ENCODE measurements at regions not wholly inside any gene's neighbourhood (a gene's known extent, or its start where the extent isn't known, plus 50 kb on each side); places are given as distances from the start of the nearest gene placed in this dataset.

DNA sequence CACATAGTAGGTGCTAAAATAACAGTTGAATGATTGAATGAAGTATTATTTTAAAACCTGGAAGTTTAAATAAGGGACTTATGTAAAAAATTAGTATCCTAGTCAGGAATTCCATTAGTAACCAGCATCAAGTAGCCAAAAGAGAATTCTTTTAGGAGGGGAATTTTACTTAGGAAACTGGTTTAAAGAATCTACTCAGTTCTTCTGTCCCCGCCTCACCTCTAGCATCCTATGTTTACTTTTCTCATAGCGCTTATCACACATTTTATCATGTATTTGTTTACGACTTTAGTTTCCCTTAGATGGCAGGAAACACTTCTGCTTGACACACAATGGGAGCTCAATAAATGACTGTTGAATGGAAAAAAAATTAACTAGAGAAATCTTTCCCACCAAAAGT, 229.0 kb downstream of the KLF5 start:
- H3K4me3 ChIP-seq (ENCODE audit: low read depth, low read length) = no peak overlapping the region
- H3K27ac ChIP-seq (ENCODE audit: extremely low read depth, low read depth, low read length) = no peak overlapping the region
- ChIA-PET POLR2A (no interaction called here), CTCF (interaction anchor here (0.7 kb wide), 1 partner anchor 1806 kb away, joined by 3 read pairs; no protein-coding TSS in a partner anchor)
- no peaks in the 10 kb centered on the region for H3K4me1 ChIP-seq (ENCODE audit: control insufficient read depth, insufficient read depth, low read length)
- TF ChIP-seq TRIM28 (IDR thresholded peaks at IDR 0.05; ENCODE audit: borderline replicate concordance, low read length) (0 out of 2 replicates have a peak, but pooled peaks have one; percentile 34), HOXC10 (CRISPR knock-in tag; IDR thresholded peaks at IDR 0.05) (no peak)
- no peaks in the 10 kb centered on the region for H3K9me3 ChIP-seq (ENCODE audit: control insufficient read depth, insufficient read depth, low read depth, low read length)
- no peaks in the 10 kb centered on the region for H3K36me3 ChIP-seq (ENCODE audit: control insufficient read depth in 2 of 2, insufficient read depth in 1 of 2, low read length in 2 of 2)

DNA sequence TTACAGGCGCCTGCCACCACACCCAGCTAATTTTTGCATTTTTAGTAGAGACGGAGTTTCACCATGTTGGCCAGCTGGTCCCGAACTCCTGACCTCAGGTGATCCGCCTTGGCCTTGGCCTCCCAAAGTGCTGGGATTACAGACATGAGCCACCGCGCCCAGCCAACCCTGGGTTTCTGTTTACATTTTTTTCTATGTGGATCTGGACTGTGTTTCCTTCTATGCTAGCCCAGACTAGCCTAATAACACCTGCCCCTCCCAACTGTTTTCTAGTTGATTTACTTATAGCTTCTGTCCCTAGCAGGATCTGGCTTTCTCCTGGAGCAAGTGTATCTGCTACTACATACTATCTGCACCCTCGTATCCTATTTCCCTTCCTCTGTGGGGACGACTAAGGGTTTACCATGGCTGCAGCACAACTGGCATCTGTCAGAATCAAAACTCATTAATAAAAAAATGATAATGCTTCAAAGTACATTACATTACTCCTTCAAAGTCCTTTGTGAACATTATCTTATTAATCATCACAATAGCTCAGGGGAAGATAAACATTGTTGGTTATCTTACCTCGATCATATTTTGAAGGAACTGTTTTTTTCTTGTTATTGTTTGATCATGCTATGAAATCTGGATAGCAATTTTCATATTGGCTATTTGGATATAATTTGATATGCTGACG, 228.3 kb downstream of the KLF5 start:
- no peaks in the 10 kb centered on the region for H3K36me3 ChIP-seq (ENCODE audit: control insufficient read depth in 2 of 2, insufficient read depth in 1 of 2, low read length in 2 of 2)
- POLR2A ChIA-PET = no interaction called here
- TF ChIP-seq ZNF529 (tag by site-specific recombination; IDR thresholded peaks at IDR 0.05; ENCODE audit: insufficient replicate concordance) = no peak
- H3K4me1 ChIP-seq (ENCODE audit: control insufficient read depth, insufficient read depth, low read length) = no peaks in the 10 kb centered on the region
- H3K4me3 ChIP-seq (ENCODE audit: low read depth, low read length) = no peak overlapping the region
- CTCF ChIA-PET = no interaction called here
- H3K27ac ChIP-seq (ENCODE audit: extremely low read depth, low read depth, low read length) = no peak overlapping the region
- no peaks in the 10 kb centered on the region for H3K9me3 ChIP-seq (ENCODE audit: control insufficient read depth, insufficient read depth, low read depth, low read length)

DNA sequence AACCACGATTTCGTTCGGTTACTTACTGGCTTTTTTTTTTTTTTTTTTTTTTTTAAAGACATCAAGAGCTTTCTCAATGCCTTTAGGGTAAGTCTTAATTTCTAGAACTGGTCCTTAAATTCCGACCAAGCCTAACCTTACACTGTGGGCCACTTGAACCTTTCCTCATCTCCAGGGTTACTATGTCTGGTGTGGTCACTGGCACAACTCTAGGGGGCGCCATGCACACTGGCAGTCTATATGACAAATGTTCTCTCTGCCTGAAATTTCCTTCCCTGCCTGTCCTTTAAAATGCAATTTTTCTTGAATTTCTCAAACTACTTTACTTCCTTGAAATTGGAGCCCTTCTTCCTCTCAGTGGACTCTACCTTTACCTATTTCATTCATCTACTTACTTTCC, 227.4 kb downstream of the KLF5 start:
- TF ChIP-seq, protein P1, sequence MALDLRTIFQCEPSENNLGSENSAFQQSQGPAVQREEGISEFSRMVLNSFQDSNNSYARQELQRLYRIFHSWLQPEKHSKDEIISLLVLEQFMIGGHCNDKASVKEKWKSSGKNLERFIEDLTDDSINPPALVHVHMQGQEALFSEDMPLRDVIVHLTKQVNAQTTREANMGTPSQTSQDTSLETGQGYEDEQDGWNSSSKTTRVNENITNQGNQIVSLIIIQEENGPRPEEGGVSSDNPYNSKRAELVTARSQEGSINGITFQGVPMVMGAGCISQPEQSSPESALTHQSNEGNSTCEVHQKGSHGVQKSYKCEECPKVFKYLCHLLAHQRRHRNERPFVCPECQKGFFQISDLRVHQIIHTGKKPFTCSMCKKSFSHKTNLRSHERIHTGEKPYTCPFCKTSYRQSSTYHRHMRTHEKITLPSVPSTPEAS (tag by site-specific recombination; IDR thresholded peaks at IDR 0.05) = no peak
- TF ChIP-seq ZNF341 (tag by site-specific recombination; IDR thresholded peaks at IDR 0.05; ENCODE audit: low read depth) (no peak), ZNF621 (tag by site-specific recombination; IDR thresholded peaks at IDR 0.05) (no peak), ZNF19 (tag by site-specific recombination; IDR thresholded peaks at IDR 0.05; ENCODE audit: low read depth) (no peak), ZFP41 (tag by site-specific recombination; IDR thresholded peaks at IDR 0.05; ENCODE audit: borderline replicate concordance) (no peak), ZNF585B (tag by site-specific recombination; IDR thresholded peaks at IDR 0.05) (no peak), ZNF426 (tag by site-specific recombination; IDR thresholded peaks at IDR 0.05) (no peak), ZNF221 (tag by site-specific recombination; IDR thresholded peaks at IDR 0.05; ENCODE audit: borderline replicate concordance) (no peak)
- TF ChIP-seq, protein P2, sequence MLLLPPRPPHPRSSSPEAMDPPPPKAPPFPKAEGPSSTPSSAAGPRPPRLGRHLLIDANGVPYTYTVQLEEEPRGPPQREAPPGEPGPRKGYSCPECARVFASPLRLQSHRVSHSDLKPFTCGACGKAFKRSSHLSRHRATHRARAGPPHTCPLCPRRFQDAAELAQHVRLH (tag by site-specific recombination; IDR thresholded peaks at IDR 0.05) = no peak
- Histone ChIP-seq H3K36me3 (ENCODE audit: control insufficient read depth in 2 of 2, insufficient read depth in 1 of 2, low read length in 2 of 2) (no peaks in the 10 kb centered on the region), H3K4me1 (ENCODE audit: control insufficient read depth, insufficient read depth, low read length) (no peaks in the 10 kb centered on the region), H3K9me3 (ENCODE audit: control insufficient read depth, insufficient read depth, low read depth, low read length) (no peaks in the 10 kb centered on the region), H3K27ac (ENCODE audit: extremely low read depth, low read depth, low read length) (no peak overlapping the region), H3K4me3 (ENCODE audit: low read depth, low read length) (no peak overlapping the region)
- ChIA-PET CTCF (no interaction called here), POLR2A (no interaction called here)

DNA sequence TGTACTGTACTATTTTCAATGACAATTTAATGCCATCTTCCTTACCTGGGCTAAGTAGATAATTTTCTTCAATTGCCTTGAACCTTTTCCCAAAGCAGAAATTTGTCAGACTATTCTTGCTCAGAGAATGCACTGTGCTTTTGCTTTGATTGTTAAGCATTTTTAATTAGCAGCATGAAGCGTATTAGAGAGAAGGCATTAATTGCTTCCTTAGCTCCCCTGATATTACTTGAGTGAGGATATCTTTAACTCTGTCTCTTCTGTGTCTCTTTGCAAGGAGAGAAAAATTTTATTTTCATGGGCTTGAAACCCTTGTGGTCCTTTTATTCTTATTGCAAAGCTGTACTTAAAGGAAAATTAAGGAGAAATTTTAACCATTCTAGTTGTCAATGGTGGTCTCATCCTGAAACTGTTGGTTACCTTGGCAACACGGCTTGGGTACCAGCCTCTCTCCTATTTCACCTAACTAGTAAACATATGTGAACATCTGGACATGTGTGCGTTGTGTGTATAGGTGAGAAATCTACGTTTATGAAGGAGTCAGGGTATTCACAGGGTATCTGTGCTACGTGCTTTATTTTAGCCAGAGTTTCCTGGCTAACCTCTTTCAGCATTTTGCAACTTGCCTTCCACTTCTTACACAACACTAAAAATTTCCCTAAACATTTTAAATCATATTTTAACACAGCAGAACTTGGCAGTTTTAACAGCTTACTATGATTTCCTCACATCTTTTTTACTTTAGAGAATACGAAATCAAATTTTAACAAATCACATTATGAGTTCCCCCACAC, 225.5 kb downstream of the KLF5 start:
- Histone ChIP-seq H3K36me3 (ENCODE audit: control insufficient read depth in 2 of 2, insufficient read depth in 1 of 2, low read length in 2 of 2) (no peaks in the 10 kb centered on the region), H3K9me3 (ENCODE audit: control insufficient read depth, insufficient read depth, low read depth, low read length) (no peaks in the 10 kb centered on the region), H3K4me3 (ENCODE audit: low read depth, low read length) (no peak overlapping the region), H3K27ac (ENCODE audit: extremely low read depth, low read depth, low read length) (no peak overlapping the region), H3K4me1 (ENCODE audit: control insufficient read depth, insufficient read depth, low read length) (no peaks in the 10 kb centered on the region)
- POLR2A ChIA-PET = no interaction called here
- TF ChIP-seq, protein P3, sequence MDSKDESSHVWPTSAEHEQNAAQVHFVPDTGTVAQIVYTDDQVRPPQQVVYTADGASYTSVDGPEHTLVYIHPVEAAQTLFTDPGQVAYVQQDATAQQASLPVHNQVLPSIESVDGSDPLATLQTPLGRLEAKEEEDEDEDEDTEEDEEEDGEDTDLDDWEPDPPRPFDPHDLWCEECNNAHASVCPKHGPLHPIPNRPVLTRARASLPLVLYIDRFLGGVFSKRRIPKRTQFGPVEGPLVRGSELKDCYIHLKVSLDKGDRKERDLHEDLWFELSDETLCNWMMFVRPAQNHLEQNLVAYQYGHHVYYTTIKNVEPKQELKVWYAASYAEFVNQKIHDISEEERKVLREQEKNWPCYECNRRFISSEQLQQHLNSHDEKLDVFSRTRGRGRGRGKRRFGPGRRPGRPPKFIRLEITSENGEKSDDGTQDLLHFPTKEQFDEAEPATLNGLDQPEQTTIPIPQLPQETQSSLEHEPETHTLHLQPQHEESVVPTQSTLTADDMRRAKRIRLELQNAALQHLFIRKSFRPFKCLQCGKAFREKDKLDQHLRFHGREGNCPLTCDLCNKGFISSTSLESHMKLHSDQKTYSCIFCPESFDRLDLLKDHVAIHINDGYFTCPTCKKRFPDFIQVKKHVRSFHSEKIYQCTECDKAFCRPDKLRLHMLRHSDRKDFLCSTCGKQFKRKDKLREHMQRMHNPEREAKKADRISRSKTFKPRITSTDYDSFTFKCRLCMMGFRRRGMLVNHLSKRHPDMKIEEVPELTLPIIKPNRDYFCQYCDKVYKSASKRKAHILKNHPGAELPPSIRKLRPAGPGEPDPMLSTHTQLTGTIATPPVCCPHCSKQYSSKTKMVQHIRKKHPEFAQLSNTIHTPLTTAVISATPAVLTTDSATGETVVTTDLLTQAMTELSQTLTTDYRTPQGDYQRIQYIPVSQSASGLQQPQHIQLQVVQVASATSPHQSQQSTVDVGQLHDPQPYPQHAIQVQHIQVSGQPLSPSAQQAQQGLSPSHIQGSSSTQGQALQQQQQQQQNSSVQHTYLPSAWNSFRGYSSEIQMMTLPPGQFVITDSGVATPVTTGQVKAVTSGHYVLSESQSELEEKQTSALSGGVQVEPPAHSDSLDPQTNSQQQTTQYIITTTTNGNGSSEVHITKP (tag by site-specific recombination; IDR thresholded peaks at IDR 0.05) = no peak
- TF ChIP-seq ZNF23 (tag by site-specific recombination; IDR thresholded peaks at IDR 0.05; ENCODE audit: borderline replicate concordance) (no peak), ZNF2 (tag by site-specific recombination; IDR thresholded peaks at IDR 0.05) (no peak), ZNF248 (tag by site-specific recombination; IDR thresholded peaks at IDR 0.05) (no peak)
- TF ChIP-seq, protein P4, sequence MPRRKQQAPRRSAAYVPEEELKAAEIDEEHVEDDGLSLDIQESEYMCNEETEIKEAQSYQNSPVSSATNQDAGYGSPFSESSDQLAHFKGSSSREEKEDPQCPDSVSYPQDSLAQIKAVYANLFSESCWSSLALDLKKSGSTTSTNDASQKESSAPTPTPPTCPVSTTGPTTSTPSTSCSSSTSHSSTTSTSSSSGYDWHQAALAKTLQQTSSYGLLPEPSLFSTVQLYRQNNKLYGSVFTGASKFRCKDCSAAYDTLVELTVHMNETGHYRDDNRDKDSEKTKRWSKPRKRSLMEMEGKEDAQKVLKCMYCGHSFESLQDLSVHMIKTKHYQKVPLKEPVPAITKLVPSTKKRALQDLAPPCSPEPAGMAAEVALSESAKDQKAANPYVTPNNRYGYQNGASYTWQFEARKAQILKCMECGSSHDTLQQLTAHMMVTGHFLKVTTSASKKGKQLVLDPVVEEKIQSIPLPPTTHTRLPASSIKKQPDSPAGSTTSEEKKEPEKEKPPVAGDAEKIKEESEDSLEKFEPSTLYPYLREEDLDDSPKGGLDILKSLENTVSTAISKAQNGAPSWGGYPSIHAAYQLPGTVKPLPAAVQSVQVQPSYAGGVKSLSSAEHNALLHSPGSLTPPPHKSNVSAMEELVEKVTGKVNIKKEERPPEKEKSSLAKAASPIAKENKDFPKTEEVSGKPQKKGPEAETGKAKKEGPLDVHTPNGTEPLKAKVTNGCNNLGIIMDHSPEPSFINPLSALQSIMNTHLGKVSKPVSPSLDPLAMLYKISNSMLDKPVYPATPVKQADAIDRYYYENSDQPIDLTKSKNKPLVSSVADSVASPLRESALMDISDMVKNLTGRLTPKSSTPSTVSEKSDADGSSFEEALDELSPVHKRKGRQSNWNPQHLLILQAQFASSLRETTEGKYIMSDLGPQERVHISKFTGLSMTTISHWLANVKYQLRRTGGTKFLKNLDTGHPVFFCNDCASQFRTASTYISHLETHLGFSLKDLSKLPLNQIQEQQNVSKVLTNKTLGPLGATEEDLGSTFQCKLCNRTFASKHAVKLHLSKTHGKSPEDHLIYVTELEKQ (tag by site-specific recombination; IDR thresholded peaks at IDR 0.05; ENCODE audit: borderline replicate concordance) = no peak
- CTCF ChIA-PET = no interaction called here

Data from HEK293 (cell line).